IPS-NIHi7 (cell line): ENCODE measurements at regions not wholly inside any gene's neighbourhood (a gene's known extent, or its start where the extent isn't known, plus 50 kb on each side); places are given as distances from the start of the nearest gene placed in this dataset.

ENCODE experiments used
- DNase-seq: peaks from one replicate; pipeline ENCODE4 v3.0.0; 2012; ENCODE audit warnings: mixed read lengths; ENCODE audit errors: extremely low spot score

GRCh38 chr19:31223740-31224534, 125.3 kb downstream of the TSHZ3 start:
- no peak for DNase-seq

GRCh38 chr19:31220540-31220939, 128.7 kb downstream of the TSHZ3 start:
- peak; percentile 39 for DNase-seq

DNA sequence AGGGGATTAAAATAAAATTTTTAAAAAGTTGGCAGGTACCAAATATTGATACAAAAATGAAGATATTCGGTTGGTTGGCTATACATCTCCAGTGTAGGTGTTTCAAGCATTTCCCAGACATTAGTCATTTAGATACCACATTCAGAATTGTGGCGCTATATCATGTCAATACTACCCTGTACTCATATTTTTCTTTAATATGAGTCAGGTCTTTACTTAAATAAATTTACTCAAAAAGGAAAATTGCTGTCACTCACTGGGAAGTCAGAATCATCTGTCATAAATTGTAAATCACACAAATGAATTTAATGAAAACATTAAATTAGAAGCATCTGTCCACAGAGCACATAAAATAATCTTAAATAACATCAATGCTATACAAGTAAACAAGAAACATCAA, 134.2 kb downstream of the TSHZ3 start:
- no peak for DNase-seq

- DNase-seq = peak; percentile 32
Measured at GRCh38 chr19:31214086-31214485, 135.2 kb downstream of the TSHZ3 start.

DNA sequence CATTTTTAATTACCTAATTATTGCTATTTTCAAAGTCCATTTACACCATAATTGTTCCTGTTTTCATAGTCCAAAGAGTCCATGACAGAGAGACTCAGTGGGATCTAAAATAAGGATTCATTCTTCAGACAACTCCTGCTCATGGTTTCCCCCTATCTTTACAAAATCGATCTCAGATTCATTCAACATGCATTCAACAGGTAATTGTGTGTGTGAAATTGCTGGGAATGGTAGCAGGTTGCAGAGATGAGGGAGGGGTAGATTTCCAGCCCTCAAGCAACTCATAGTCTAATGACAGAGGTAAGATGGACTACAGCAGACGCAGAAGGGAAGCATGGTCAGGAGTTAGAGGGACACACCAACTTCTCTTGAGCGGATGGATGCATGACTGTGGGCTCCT, 138.1 kb downstream of the TSHZ3 start:
- no peak for DNase-seq

DNA sequence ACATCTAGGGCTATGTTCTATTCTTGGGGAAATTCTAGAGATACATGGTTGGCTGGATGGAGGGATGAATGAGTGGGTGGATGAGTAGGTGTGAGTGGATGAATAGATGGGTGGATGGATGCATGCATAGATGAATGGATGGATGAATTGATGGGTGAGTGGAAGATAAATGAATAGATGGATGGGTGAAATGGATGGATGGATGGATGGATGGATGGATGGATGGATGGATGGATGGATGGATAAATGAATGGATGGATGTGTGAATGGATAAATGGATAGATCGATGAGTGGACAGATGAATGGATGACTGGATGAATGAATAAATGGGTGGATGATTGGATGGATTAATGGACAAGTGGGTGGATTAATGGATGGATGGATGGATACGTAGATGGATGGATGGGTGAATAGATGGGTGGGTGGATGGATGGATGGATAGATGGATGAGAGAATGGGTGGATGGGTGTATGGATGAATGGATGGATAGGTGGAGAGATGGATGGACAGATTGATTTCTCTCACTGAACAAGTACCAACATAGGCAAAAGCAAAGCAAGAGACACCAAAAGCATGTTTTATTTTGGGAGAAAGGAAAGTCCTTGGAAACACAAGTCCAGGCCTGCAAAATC, 143.2 kb downstream of the TSHZ3 start:
- DNase-seq = no peak

DNA sequence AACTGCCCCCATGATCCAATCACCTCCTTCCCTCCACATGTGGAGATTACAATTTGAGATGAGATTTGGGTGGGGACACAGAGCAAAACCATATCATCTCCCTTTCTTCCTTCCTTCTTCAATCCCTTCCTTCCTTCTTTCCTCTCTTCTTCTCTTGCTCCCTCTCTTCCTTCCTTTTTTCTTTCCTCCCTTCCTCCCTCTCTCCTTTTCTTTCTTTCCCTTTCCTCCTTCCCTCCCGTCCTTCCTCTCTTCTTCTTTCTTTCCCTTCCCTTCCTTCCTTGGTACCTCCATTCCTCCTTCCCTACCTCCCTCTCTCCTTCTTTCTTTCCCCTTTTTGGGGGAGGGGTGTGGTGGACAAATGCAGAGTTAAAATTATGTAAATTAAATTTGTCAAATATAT, 145.1 kb downstream of the TSHZ3 start:
- no peak for DNase-seq

DNA sequence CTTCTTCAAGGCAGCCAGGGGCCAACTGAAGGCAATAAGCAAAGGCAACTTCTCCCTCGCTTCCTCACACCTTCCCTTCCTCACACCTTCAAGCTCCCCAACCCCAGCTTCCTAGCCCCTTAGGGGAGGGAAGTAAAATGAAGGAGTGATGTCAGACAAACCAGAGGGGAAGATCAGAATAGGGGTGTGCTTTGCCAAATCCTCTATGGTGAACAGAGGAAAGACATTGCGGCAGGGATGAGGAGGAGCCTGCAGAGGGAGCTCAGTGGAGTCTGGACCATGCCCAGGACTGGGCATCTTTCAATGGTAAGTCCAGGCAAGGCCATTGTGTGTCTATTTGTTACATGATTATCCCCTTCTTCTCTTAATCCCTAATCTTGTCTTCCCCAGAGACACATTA, 164.0 kb downstream of the TSHZ3 start:
- no peak for DNase-seq

GRCh38 chr19:31181535-31181934, 167.7 kb downstream of the TSHZ3 start:
- DNase-seq = no peak

GRCh38 chr19:31180907-31181306, 168.3 kb downstream of the TSHZ3 start:
- no peak for DNase-seq

DNA sequence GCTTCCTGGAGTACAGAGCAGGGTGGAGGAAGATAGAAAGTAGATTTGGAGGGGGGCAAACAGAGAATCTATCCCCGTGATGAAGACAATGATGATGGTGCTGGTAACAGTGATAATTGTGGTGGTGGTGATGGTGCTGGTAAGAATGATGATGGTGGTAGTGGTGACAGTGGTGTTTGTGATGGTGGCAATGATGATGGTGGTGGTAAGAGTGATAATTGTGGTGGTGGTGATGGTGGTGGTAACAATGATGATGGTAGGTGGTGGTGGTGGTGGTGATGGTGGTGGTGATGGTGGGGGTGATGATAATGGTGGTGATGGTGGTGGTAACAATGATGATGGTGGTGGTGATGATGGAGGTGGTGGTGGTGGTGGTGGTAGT, 169.8 kb downstream of the TSHZ3 start:
- no peak for DNase-seq

DNA sequence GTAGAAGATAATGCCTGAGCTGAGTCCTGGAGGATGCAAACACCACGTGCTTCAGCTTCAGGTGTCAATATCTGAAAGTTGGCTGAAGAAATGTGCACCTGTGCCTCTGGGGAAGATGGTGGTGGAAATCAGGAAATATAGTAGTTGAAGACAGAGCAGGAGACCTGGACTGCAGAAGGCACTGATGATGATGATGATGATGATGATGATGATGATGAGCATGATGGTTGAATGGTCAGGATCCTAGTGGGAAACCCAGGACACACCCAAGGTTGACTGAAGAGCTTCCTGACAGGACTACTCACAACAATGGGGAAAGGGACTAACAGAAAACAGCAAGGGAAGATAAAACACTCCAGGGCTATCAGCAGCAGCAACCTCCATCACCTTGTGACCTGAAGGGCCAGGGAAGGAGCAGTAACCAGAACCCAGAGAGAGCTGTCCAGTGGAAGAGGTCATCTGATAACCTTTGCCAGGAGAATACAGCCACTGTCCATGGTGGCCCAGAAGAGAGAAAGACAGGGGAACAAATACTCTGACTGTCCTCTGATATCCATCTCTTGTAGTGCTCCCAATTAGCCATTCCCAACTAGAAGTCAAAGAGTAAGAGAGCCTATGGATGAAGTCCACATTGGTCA, 170.3 kb downstream of the TSHZ3 start:
- DNase-seq = no peak

DNA sequence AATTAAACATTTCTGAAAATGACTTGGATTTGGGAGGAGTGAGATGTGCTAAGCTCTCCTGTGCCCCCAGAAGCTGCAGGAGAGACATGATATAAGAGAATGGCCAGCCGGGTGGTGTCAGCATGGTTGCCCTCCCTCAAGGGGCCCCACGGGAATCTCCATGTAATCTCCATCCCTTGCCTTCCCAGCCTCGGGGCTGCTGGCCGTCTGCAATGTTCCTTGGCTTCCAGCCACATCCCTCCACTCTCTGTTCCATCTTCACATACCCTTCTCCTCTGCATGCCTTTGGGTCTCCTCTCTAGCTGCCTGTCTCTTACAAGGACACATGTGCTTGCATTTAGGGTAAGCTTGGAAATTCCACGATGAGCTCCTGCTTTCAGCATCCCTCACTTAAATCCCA, 172.0 kb downstream of the TSHZ3 start:
- no peak for DNase-seq

DNA sequence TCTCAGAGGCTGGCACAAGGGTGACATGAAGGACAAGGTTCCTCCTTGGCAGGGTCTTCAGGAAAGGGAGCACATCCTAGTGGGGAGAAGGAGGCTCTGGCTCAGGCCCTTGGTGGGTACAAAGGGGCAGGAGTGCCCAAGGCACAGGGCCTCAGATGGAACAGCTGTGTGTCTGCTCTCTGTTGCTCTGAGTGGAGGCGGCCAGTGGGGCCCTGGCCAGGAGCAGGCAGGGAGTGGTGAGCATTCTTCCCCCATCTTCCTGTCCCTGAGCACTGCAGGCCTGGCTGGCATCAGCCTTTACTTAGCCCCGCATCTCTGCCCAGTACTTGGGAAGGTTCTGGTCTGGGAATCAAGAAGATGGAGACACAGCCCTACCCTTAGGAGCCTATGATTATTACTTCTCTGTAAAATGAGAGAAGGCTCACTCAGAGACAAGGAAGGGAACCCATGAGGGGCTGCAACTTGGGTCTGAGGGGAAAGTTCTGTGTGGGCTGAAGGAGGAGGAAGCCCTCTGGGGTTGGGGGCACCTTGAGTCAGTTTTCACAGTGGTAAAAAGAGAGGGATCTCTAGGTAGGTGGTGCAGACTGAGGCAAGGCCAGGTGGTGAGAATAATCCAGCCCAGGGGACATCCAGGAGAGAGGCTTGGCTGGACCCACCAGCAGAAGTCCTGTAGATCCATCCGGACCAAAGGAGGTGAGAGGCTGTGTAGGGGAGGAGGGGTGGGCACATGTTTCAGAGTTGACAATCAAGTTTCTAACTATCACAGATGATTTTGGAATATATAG, 173.5 kb downstream of the TSHZ3 start:
- no peak for DNase-seq

- DNase-seq = no peak
Measured at GRCh38 chr19:31174948-31175347, 174.3 kb downstream of the TSHZ3 start.

- no peak for DNase-seq
Measured at GRCh38 chr19:31173991-31174390, 175.2 kb downstream of the TSHZ3 start.

- DNase-seq = no peak
Measured at GRCh38 chr19:31171936-31172335, 177.3 kb downstream of the TSHZ3 start.

GRCh38 chr19:31170046-31170445, 179.2 kb downstream of the TSHZ3 start:
- no peak for DNase-seq

DNA sequence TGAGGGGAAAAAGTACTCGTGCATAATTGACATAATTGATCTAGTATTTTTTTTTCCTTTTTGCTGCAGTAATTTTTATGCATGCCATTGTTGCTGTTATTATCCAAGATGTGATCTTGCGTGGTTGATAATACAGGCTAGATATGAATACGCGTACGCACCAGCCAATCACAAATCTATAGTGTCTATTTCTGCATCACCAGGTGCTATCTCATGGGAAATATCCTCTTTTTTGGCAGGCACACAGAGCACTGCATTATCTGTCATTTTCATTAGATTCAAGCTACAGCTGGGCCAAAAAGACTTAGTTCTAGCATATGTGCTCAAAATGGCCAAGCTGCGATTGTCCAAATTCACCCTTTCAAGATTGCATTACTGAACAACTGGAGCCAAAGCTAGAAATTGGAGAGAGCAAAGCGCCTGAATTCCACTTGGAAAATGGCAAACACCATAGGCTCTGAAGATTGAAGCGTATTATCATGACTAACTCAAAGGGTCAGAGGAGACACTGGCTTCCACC, 181.1 kb downstream of the TSHZ3 start:
- no peak for DNase-seq

DNA sequence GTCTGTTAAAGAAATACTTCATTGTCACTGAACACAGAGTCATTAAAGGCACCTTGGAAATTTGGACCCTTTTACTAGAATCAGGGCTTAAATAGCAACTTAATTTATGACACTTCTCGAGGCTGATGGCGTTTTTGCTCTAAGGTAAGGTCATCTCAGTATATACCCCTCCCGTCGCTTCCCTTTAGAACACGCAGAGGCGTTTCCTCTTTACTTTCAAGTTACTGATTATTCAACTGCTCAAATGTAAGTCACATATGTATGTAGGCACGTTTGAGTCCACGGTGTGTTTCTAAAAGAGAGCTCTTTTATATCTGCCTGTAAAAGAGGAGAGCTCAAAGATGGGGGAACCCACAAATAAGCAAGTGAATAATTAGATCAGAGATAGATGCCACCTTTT, 181.5 kb downstream of the TSHZ3 start:
- DNase-seq = no peak

- DNase-seq = no peak
Measured at GRCh38 chr19:31166206-31166605, 183.0 kb downstream of the TSHZ3 start.

- DNase-seq = no peak
Measured at GRCh38 chr19:31164791-31165251, 184.4 kb downstream of the TSHZ3 start.
